GM21619 (cell line): ENCODE measurements at regions not wholly inside any gene's neighbourhood (a gene's known extent, or its start where the extent isn't known, plus 50 kb on each side); places are given as distances from the start of the nearest gene placed in this dataset.

Experiments used
- ATAC-seq: cut with Tn5 transposase; IDR thresholded peaks from one replicate; pipeline ENCODE4 v1.9.1; 2021; ENCODE audit not compliant: unreplicated experiment

DNA sequence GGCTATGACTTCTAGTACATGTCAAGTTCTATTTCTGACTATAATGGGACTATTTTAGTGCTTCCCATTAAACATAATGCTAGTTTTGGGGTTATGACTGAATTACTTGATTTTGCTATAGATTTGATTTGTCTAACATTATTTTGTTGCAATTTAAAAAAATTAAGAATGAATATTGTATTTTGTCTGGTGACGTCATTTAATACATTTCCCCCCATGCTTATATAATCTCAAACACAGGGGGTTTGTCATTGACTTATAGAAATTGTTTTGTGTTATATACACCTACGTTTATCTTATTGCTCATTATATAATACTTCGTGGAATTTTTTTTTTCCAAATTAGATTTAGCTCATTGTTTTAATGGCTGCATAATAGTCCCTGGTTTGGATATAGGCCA lies 270.3 kb upstream of the VLDLR start:
- ATAC-seq = no peak

DNA sequence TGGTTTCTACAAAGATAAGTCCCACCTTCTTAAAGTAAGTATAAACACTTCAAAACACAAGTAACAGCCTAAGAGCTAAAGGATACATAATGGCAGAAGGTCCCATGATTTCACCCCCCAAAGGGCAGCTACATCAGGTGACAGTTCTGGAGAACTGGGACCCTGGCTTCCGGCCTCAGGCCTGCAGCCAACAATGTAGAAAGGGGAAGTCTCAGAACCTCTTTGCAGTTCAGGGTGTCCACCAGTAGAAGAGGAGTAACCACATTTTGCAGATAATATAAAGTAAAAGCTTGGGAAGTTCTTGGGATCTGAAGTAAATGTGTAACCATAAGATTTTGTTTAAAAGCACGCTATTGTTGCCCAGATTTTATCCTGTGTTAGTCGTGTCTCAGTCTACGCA lies 267.4 kb upstream of the VLDLR start:
- ATAC-seq = no peak

DNA sequence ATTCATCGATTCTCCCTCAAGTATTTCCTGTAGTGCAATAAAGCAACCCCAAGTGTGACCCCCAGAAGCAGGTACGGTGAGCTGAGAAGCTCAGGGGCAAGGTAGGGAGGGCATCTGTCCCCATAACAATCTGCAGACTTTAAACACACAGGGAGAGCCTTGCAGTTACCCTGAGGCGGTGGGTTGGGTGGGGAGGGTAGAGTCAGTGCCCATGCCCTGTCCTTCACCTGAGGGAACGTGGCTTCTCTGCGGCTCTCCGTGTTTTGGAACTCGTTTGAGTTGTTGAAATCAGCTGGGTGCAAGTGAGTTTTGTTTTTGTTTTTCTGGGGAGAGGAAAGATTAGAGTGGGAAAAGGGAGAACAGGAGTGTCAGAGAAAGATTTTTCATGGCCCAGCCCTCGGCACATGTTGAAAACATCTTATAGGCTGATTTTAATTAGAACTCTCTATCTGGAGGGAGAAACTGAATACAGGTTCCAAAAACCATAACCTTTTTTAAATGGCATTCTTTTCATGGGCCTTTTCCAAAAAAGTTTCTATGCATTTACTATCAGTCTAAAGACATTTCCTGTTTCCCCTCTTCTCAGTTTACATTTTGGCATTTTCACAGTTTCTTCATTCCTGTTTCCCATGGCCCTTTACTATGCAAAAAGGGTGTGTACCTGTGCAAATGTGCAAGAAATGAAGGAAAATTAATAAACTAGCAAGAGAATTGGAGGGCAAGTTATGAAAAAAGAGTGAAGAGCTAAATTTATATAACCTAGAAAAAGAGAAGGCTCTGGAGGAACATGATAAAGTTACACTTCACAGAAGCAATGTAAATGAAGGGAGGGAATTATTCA lies 266.5 kb upstream of the VLDLR start:
- ATAC-seq = no peak

DNA sequence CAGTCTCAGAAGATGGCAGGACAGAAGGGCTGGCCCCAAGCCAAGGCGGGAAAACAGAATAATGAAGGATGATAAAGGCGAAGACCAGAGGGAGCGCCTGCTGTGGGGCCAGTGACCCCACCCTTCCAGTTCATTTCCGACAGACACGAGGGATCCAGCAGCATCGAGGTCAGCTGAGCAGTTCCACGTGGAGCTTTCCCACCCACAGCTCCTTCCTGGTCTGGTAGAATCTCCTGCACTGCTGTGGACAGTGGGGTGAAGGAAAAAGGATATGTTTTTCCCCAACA lies 265.9 kb upstream of the VLDLR start:
- no peak for ATAC-seq

DNA sequence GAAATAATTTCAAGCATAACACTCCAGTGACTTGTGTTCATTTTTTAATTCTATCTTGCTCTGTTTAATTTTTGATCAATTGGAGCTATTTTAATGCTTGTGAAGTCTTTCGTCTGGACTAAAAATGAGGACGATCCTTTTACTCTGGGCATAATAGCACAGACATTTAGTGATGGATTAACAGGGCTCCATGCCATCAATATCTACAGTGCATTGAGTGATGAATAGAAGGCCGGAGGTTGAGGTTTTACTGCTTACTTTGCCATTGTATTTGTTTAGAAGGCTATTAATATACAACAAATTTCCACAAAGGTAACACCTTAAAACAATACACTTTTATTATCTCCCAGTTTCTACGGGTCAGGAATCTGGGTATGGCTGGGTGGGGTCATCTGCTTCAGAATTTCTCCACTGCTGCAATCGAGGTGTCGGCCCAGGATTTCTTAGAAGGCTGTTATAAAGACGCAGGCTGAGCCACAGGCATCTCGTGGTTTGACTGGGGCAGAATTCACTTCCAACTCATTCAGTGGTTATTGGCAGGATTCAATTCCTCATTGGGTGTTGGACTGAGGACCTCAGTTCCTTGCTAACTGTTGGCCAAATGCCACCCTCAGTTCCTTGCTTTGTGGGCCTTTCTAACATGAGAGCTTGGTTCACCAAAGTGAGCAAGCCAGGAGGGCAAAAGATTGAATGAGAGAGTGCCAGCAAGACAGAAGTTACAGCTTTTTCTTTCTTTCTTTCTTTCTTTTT lies 265.4 kb upstream of the VLDLR start:
- ATAC-seq = no peak

DNA sequence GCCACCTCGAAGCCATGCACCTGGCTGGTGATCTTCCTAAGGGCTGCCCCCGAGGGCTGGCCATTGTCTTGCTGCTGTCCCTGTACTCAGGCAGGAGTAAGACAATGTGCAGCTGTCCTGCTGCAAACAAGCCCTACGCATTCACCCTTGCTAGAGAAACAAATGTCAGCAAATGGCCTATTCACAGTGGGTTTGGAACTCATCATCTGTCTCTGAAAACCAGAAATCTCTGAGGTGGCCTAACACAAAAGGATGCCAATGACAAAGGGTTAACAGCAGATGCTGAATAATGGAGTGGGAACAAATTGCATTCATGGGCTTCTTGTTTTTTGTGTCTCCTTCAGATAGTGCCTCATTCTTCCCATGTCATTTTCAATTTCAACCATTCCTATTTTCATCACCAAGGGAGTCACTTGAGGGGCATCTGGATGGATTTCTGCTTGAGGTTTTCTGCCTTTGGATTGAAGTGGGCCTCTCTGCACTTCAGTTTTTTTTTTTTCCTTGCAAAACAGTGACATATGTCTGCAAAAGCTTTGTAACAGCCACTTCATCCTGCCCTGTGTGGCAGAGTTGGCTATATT lies 261.6 kb upstream of the VLDLR start:
- ATAC-seq = no peak

DNA sequence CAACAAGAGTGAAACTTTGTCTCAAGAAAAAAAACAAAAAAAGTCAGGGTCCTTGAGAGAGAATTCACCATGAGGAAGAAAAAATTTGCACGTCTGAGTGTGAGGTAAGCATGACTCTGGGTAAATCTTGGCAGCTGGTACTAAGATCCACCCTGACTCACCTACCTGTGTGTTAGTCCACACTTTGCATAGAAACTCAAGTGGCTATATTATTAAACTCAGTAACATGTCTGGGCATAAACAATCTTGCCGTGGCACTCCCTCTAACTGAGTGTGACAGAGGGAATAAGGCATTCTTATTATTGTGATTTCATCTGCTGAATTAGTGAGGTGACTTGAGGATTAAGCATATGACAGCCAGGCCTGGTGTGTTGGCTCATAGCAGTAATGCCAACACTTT lies 259.4 kb upstream of the VLDLR start:
- ATAC-seq = no peak

DNA sequence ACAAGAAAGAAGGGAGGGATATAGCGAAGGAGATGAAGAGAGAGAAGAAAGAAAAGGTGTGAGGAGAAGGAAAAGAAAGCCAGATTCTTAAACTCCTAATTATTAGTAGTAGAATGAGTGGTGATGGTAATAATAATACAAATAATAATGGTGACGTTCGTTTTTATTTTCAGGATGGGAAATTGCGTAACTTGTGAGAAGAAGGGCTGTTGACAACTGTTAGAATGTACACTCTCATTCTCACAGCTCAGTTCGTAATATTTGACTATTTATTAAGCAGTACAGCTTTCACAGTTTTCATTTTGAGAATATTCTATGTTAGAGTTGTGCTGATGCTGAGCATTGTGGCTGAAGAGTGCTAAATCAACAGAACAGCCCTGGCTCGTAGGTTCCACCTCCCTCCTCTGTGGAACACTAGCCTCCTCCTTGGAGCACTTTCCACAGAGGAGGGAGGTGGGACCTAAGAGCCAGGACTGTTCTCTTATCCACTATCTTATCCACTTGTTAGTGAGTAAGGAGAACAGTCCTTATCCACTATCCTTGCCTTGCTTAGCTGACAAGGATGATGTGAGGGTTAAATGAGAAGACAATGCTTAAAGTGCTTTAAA lies 258.3 kb upstream of the VLDLR start:
- ATAC-seq = no peak

DNA sequence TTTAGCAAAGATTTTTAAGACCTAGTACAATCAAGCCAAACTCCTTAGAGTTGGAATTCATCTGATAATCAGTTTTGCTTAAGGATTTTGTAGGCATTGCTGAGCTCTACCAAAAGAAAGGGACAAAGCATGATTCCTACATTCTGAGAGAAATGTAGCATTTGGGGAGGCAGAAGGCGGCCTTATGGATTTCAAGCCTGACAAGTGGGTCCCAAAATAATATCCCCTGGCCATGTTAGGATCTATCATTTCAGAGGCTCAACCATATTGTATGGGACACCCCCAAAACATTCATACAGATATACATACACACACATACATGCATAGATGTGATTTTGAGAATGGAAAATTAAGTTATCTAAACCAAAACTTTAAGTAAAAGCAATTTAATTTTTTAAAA lies 257.8 kb upstream of the VLDLR start:
- no peak for ATAC-seq

DNA sequence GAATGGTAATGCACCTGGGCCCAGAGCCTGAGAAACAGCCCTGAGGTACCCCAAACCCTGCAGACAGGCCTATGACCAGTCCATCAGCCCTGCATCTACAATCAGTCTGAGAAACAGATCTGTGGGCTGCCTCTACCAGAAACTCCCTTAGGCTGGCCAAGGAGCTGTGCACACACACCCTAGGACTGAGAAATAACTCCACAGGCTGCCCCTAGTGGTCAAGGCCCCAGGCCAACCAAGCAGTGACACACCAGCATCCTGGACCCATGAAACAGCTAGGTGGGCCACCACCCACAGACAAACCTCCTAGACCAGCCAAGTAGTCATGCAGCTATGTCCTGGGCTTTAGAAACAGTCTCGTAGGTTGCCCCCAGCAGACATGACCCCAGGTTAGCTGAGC lies 253.6 kb upstream of the VLDLR start:
- no peak for ATAC-seq

DNA sequence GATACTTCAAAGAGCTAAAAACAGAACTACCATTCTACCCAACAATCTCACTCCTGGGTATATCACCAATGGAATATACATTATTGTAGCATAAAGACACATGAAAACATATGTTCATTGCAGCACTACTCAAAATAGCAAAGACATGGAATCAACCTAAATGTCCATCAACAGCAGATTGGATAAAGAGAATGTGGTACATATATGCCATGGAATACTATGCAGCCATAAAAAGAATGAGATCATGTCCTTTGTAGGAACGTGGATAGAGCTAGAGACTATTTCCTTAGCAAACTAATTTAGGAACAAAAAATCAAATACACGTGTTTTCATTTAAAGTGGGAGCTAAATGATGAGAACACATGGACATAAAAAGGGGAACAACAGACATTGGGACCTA lies 247.9 kb upstream of the VLDLR start:
- ATAC-seq = no peak

DNA sequence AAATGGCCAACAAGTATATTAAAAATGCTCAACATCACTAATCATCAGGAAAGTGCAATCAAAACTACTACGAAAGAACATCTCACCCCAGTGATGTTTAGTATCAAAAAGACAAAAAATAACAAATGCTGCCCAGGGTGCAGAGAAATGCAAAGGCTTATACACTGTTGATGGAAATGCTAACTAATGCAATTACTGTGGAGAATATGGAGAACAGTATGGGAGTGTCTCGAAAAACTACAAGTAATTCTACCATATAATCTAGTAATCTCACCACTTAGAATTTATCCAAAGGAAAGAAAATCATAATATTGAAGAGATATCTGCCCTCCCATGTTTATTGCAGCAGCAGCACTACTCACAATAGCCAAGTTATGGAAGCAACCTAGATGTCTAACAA lies 246.5 kb upstream of the VLDLR start:
- no peak for ATAC-seq

DNA sequence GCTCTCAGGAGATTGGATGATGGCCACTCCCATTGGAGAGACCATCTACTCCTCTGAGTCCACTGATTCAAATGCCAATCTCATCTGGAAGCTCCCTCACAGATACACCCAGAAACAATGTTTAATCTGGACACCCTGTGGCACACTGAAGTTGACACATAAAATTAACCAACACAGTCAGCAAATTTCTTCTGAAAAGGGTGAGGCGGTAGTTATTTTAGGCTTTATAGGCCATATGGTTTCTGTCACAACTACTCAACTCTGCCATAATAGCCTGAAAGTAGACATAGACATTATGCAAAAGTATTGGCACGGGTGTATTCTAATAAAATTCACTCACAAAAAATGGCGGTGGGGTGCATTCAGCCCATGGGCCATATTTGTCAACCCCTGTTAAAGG lies 244.5 kb upstream of the VLDLR start:
- no peak for ATAC-seq

DNA sequence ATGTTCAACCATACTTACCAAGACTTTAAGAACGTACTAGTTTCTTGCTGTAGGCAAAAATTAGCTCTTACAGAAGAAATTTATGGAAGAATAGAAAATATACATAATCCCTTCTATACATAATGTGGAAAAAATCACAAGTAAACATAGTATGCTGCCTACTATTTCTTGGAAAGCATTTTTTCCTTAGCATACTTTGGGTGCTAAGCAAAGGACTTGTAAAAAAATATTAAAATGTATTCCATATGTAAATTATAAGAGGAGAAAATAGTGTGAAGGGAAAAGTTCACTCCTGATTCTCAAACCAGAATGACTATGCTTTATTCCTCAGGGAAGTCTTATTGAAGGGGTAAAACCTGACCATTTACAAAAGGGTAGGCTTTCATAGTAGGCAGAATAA lies 243.8 kb upstream of the VLDLR start:
- no peak for ATAC-seq

DNA sequence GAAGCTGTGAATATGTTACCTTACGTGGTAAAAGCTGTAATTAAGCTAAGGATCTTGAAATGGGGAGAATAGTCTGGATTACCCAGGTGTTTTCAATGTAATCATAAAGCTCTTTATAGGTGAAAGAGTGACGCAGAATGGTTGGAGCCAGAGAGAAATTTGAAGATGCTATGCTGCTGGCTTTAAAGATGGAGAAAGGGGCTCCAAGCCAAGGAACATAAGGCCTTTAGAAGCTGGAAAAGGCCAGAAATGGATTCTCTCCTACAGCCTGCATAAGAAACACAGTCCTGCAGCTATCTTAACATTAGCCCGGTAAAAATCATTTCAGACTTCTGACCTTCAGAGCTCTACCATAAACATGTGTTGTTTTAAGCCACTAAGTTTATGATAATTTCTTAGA lies 243.3 kb upstream of the VLDLR start:
- no peak for ATAC-seq

DNA sequence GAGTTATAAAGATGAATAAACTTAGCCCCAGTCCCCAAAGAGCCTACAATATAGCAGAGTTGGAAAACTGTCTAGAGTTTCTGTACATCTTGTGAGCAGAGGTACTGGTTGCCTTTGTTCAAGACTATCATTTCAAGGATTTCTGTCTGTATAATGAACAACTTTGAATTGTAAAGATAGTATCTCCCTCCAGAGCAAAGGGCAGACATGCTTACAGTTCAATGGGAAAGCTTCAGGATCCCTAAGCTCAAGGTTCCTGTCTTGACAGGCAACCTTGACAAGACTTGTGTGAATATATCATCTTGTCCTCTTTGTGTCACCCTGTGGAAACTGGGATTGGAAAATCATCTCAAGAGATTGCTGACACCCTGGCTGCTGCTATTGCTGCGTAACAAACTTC lies 242.8 kb upstream of the VLDLR start:
- no peak for ATAC-seq

DNA sequence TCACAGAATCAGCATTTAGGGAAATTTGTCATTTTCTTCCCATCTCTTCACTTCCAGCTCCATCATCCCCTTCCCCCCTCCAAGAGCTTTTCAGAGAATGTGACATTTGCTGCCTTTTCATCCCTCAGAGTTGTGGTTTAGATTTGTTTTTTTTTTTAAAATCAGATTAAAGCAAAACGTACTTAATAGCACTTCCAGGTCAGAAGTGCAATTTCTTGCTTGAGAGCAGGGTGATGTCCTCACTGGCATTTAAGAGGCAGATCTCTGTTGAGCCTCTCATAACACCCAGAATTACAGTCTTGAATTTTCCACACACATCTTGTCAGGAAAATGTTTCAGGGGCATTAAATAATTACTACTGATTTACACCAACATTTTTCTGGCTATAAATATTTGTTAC lies 236.8 kb upstream of the VLDLR start:
- ATAC-seq = no peak

DNA sequence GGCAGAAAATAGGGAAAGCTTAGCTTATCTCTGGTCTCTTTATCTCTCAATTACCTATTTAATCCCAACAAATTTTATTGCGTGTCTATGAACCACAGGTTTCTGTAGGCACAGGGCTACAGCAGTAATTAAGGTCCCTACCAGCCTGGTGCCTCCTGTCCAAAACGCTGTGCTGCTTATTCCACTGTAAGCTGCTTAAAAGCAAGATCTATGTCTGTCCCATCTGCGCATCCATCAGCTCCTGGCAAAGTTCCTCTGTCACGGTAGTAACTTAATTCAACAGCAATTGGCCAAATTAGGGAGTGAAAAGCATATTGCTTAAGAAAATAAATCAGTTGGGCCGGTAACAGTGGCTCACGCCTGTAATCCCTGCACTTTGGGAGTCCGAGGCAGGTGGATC lies 235.8 kb upstream of the VLDLR start:
- ATAC-seq = no peak

DNA sequence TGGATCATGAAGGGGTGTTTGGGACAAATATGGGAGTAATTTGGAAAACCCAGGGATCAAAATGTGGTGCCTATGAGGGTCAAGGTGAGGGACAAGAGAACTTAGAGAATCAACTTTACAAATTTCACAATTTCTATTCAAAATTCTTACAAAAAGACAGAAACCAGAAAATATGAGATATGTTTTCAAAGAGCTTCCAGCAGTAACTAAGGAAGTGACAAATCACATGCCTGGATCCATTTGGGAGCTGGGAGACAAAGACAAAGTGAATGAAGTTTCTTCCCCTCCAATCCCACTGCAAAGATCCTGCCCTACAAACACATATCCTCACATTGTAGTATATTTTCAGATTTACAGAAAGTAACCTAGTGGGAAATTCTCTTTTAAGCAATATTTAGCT lies 235.0 kb upstream of the VLDLR start:
- no peak for ATAC-seq

DNA sequence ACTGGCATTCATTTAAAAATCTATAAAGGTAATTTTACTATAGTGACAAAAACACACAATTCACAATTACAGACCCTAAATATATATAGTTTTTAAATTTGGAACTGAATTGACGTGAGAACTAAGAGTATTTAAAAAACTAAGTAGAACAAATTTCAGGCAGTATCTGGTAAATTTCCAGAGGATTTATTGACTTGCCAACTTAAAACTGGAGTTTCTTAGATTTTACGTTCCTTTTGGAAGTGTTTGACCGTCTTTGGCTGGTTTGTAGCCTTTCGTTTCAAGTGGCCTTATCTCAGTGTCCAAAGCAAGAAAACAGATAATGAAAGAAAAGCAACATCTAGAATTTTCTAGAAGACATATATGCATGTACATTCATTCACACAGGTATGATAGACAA lies 234.4 kb upstream of the VLDLR start:
- no peak for ATAC-seq

DNA sequence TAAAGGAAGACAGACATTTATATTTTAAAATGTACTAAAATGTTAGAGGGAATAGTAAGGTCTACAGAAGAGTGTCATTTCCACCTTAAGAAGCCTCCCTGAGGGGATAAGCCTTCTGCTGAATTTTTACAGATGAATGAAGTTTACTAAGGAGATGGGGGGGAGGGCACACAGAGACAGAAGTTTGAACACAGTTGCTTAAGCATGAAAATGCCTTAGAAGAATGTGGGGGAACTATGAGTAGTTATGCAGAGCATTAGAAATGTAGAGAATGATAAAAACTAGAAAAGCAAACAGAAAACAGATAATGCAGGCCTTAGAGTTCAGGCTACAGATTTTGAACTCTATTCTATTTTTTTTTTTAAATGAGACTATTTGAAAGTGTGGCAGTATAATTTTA lies 232.2 kb upstream of the VLDLR start:
- no peak for ATAC-seq

DNA sequence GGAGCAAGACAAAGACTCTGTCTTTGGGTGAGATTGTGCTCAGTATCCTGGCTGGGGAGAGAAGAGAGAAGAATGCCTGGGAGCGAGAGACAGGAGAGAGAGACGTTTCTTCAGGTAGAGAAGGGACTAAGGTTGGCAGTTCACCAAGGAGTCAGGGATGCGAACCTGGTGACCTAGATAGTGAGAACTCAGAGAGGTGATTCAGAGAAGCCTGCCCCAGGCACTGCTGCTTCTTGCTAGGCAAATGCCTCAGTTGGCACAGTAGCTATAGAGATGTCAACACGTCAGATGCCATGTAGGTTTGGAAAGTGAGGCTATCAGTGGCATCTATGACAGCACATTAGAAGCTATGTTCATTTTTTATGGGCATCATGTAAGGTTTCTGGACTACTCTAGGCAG lies 231.6 kb upstream of the VLDLR start:
- no peak for ATAC-seq
